ENCODE measurements at regions not wholly inside any gene's neighbourhood (a gene's known extent, or its start where the extent isn't known, plus 50 kb on each side); places are given as distances from the start of the nearest gene placed in this dataset.

GRCh38 chr2:193590831-193591230, 1396.1 kb upstream of the TMEFF2 start:
- TF ChIP-seq CTCF (conservative IDR thresholded peaks at IDR 0.05; ENCODE audit: low read length) (no peak), EZH2phosphoT487 (IDR thresholded peaks at IDR 0.05; ENCODE audit: borderline replicate concordance, low read depth, low read length) (no peak)
